GM19035 (cell line): ENCODE measurements at regions not wholly inside any gene's neighbourhood (a gene's known extent, or its start where the extent isn't known, plus 50 kb on each side); places are given as distances from the start of the nearest gene placed in this dataset.
"Not testable (repeated sequence)": the region's sequence is repeated elsewhere in the genome, so short reads cannot be mapped to it uniquely, and the experiment has no call there.

Source experiments
- ATAC-seq: cut with Tn5 transposase; IDR thresholded peaks from one replicate; pipeline ENCODE4 v1.9.1; 2021; ENCODE audit not compliant: unreplicated experiment

DNA sequence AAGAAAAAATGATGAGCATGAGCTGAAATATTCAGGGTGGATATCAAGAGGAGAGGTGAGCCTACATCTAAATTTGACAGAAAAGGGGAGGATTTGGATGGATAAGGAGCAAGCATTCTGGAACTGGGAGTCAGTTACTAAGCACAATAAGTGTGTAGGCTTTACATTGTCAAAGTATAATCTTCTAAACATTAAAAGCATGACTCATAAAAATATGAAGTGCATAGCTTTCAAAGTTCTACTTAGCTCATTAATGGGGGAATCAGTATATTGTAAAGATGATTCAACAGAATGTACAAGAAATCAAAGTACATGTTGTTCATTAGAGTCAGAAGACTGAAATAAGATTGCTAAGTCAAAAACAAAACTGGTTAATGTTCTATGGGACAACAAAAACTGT is 248.0 kb upstream of the GAS1 start:
- ATAC-seq = no peak

DNA sequence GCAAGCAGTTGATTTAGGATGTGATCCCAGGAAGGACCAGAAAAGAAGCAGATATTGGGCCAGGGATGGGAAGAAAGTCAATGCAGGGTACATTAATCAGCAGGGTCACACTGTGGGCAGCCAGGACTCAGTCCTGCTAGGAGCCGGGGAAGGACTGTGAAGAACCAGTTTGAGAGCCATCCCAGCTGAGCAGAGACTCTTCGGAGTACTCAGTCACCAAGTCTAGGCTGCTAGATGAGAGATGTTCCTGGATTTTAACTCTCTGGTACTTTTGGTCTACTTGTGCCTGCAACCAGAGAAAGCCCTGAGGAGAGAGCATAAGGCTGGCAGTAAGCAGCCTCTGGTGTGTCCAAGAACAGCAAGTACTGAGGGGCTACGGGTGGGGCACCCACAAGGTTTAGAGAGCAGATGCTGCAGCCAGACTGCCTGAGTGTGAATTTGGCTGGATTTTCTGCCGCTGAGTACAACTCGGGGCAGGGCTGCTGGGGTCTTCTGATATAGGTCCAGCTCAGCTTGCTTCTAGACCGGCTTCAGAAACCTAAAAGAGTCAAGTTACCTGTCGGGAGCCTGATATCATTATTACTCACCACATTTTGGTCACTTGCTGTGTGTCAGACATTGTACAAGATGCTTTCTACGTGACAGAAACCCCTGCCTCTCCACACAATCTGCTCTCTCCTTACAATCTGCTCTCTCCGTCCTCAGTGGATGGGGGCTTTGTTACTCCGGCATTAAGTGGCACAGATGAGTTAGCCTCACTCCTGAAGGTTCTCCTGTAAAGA is 250.2 kb upstream of the GAS1 start:
- ATAC-seq = no peak

DNA sequence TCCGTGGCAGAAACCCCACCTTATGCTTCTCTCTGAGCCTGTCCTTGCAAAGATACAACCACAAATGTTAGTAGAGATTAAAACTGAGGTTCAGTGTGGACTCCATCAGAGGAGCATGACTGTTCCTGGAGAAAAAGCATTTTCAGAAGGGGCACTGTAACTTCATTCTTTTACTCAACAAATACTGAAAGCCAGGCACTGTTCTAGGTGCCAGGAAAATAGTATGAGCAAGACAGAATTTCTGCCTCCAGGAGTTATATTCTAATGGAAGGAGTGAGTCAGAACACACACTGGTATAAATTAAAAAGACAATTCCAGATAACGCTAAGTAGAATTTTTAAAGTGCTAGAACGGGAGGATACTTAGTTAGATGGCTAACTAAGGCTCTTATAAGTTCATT is 251.4 kb upstream of the GAS1 start:
- no peak for ATAC-seq

DNA sequence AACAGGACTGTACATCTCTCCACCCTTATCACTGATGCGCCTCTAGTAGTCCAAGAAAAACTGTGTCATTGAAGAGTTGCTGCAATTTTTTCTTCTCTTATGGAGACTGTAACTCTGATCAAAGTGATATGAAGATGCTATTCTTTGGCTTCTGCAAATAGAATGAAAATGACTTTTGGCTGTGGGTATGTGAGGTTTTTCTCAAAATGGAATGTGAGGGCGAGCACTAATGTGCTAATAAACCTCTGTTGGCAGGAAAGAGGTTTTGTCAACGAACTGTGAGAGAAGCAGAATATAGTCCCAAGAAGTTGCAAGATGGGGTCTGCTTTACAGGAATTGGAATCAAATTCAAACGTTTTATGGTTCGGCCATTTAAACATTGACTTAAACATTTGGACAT is 252.0 kb upstream of the GAS1 start:
- no peak for ATAC-seq

DNA sequence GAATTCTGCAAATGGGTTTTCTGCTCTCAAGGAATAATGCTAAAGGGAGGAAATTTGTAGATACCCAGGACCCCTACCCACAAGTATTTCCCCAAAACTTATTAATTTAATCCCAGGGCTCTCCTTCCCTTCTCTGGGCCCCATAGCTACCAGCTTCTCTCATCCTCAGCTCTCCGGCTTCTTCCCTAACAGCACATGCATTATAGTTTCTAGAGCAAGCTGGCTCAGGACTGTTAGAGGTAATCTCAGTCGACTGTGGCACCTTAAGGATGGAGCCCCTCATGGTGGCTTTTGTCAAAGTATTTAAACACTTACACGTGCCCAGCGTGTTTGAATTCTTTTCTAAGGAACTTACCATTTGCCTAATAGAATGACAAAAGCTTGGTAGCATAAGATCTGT is 252.5 kb upstream of the GAS1 start:
- ATAC-seq = no peak

DNA sequence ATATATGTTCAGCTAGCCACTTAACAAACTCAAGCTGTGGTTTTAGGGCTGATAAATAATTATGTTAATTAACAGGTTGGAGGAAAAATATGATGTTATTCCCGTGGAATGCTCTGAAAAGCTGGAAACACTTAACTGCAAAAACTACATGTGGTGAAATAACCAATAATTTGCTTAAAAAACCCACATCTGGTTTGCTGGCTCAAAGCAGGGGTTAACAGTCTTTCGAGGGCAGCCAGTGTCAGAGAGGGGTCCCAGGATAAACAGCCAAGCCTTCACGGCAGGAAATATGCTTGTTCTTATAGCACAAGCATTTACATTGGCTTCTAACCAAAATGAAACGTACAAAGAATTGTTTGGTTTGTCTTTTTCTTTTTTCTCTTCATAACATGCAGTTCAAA is 254.0 kb upstream of the GAS1 start:
- no peak for ATAC-seq

DNA sequence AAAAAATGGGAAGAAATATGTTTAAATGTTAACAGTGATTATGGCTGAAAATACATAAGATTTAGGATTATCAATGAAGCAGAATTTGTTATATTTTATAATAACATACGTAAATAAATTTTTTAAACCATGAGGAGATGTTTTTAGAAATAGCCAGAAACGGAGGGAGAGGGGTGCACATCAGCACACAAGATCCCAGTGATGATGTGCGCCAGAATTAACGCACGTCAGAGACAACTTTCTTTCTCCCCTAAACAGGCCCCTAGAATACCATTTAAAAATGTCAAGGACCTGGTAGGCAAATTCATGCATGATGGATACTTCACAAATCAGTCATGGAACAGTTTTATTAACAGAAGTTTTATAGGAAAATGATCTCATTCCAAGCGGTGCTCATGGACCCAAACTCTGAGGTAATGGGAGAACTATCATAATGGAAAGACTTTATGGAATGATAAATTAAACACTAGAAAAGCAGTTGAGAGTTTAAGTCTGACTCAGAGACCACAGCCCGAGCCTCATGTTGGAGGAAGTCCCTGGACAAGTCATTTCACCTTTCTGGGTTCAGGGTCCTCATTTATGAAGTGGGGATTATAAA is 258.9 kb upstream of the GAS1 start:
- ATAC-seq = no peak

DNA sequence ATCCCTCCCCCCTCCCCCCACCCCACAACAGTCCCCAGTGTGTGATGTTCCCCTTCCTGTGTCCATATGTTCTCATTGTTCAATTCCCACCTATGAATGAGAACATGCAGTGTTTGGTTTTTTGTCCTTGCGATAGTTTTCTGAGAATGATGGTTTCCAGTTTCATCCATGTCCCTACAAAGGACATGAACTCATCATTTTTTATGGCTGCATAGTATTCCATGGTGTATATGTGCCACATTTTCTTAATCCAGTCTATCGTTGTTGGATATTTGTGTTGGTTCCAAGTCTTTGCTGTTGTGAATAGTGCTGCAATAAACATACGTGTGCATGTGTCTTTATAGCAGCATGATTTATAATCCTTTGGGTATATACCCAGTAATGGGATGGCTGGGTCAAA is 263.4 kb upstream of the GAS1 start:
- not testable (repeated sequence) for ATAC-seq

DNA sequence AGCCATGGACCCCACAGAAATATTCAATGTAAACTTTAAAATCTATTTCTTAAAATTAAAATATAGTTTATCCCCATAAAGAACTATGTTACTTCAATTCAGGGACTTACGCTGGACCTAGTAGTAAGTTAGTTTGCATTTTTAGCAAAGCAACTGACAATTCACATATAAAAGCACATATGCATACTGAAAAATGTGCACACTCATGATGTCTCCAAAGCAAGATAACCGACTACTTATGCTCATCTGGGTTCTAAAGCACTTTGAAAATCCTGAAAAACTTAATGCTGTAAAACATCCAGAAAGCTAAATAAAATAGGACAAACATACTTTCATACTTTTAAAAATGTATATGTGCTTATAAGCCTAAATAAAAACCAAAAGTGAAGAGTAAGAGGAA is 264.4 kb upstream of the GAS1 start:
- ATAC-seq = no peak

DNA sequence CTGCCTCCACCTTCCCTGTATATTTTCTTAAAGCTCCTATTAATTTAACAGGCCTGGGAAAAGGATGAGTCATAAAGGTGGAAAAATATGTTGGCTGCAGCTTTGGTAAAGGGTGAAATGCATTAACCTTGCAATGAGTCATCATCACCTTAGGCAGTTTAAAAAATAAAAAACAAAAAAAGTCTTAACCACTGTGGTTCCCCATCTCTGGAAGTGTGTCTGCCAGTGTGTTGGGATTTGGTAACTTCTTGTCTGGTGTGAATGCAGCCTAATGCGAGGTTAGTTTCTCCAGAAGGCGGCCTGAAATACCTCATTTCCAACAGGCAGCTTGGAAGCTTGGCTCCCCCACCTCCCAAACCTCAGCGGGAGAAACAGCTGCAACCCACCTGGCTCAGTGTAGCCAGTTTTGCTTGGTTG is 265.3 kb upstream of the GAS1 start:
- no peak for ATAC-seq

DNA sequence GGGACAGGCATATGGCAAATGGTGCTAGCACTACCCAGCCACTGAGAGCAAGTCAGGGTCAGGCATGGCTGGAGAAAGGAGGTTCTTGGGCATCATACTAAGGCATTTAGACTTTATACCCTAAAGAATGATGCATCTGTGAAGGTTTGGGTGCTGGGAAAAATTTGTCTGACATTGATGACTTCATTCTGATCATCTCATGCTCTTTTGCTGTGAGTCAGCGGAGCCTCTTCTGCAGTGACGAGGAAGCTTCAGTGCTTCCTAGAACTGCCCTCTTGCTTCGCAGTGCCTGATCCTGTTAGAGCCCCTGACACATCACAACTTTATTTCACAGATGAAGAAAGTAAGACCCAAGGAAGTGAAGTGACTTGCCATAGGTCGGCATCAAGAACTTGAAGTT is 266.6 kb upstream of the GAS1 start:
- ATAC-seq = no peak

DNA sequence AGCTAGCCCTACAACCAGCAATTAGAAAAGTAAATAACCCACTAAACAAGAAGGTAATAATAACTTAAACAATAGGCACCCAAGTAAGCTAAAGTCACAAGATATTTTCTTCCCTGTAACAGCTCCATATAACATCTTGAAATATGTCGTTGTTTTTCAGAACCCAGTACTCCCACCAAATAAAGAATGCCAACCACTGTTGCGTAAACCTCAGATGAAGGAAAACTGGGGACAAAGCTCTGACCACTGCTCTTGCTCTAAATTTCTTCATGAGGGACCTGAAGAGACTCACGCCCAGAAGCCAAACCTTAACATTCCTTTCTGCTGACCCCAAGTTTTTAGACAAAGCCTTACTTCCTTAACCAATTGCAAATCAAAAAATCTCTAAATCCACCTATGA is 267.7 kb upstream of the GAS1 start:
- no peak for ATAC-seq

DNA sequence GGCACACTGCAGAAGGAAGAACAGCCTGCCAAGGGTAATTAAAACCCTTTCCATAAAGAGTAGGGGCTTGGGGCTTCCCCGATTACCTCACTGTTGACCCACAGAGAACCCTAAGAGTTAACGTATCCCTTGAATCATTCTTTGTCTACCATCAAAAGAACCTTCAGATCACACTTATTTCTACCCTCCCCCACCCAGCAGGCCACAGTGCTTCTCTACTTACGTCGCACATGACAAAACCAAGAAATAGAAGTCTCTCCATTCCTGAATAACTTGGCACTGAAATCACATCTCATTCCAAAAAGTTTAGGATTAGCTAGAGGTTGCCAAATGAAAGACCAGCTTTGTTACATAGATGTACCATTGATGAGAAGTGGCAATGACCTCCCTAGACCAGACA is 268.7 kb upstream of the GAS1 start:
- ATAC-seq = no peak

DNA sequence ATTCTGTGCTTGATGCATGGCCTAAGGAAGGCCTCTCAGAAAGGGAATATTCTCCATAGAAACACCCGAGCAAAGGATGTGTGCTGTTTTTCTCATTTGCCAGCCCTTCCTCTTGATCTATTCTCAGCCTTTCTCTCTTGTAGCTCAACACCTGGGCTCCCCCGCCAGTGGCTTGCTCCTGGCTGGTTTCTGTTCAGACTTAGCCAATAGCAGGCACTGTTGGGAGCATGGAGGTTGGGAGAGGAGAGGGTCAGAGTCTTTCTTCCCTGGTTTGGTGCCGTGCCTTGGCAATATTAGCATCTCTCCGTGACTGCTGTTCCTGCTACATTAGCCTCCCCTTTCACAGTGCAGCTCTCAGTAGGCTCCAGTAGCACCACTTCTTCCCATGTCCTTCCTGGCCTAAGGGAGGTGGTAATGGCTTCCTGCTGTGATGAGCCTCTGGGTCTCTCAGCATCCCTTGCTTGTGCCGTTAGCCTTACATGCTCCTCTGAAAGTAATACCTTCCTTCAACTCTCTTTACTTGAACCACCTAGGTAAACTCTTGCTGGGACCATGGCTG is 269.7 kb upstream of the GAS1 start:
- no peak for ATAC-seq

DNA sequence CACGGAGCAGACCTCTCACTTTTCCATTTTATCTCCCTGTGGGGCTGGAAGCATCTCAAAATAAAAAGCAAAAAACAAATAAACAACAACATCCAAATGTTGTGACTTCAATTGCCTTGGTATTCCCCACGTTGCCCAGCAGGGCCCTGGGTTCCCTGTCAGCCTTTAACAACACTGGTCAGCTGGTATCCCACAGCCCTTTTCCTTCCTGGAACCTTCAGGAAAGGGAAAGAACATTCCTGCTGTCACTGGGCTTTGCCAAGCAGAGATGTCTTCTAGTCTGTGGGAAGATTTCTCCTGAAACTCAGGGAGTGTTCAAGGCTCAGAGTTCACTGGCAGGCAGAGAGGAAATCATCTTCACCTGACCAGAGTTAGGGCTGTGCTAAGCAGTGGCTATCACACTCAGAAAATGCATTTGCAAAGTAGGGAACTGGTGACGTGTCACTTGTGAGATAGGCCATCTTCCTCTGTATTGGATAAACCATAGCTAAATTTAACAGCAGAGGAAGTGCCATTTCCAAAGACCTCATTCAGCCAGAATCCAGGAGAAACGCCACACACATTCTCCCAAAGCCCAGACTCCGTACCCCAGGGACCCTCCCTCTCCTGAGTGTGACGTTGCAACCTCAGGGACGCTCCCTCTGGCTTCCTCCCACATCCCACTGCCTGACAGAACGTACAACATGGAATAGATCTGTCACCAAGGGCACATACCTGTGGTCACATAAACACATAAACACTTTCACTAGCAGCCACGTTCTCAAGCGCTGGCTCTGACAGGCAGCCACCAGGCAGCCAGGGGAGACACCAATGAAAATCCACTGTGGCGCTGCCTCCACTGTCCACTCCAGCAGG is 274.0 kb upstream of the DAPK1 start:
- ATAC-seq = no peak

DNA sequence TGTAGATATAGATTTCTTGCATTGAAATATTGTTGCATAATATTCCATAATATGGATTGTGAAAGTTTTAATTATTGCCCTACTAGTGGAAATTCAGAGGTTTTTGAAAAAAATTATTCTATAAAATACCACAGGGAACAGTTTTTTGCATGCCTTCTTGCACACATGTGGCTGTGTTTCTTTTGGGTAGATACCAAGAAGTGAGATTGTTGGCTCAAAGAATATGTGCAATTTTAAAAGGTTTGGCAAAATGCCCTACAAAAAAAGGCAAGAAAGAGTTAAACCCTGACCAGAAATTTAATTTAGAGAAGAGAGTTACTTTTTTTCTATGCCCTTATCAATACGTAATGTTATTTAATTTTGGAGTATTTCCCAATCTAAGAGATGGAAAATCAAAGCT is 270.8 kb upstream of the DAPK1 start:
- ATAC-seq = no peak

DNA sequence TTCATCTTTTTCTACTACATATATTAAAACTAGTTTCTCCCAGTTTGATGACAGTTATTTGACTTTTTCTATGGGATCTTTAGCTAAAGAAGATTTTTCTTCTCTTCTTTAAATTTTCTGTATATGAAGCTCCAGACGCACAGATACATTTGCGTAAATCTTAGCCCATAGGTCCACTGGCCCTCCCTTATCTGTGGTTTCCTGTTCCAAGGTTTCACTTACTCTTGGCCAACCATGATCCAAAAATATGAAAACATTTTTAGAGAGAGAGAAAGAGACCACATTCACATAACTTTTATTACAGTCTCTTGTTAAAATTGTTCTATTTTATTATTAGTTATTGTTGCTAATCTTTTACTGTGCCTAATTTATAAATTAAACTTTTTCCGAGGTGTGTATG is 270.2 kb upstream of the DAPK1 start:
- ATAC-seq = no peak

DNA sequence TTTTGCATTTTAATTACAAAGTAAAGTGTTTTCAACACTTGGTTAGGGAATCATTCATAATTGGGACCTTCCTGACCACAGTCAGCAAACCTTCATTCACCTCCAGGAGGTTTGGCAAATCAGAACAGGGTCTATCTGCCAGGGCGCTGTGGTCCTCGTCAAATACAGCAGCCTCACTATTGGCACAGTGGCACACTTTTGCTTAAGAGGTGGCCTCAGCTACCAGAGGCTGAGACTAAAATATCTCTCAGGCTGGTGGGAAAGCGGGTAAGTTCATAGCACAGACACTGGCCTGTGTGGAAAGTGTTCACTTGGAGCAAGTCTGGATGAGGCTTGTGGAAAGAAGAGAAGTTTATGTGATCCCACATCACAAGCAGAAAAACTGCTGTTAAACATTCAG is 268.6 kb upstream of the DAPK1 start:
- no peak for ATAC-seq

DNA sequence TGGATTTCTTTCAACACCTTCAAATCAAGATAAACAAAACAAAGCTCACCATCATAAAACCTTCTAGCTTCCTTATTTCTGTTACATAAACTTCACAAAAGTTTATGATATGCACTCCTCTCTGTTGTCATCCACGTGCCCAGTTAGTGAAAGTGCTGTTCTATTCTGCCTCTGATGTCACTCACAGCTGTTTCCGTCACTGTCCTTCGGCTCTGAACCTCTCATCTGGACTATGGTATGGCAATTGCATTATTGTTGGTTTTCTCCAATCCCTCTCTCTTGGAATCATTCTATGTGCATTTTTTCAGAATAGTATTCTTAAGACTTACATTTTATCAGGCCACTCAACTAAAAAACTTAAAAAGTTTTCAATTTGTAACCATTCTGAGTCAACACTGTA is 264.2 kb upstream of the DAPK1 start:
- no peak for ATAC-seq

DNA sequence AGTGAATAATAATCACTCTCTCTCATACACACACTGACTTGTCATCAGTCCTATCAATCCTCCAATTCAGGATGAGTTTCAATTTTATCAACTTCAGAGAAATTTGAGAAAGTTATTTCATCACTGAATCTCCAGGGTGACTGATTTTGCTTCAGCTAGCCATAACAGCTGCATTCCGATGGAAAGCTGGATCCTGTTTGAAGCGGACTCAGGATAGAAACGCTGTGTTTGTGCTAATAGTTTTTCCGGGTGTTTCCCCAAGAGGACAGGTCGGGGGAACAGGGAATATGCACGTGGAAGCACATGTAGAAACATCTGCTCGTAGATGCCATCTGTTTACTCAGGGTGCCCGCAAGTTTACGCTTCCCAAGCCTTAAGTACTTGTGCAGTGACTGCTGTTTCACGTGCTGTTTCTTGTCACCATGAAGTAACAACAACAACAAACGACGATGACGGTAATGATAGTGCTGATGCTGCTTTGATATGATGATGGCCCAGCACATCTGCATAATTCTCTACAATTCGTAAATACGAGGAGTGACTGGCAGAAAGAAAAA is 263.7 kb upstream of the DAPK1 start:
- ATAC-seq = no peak

DNA sequence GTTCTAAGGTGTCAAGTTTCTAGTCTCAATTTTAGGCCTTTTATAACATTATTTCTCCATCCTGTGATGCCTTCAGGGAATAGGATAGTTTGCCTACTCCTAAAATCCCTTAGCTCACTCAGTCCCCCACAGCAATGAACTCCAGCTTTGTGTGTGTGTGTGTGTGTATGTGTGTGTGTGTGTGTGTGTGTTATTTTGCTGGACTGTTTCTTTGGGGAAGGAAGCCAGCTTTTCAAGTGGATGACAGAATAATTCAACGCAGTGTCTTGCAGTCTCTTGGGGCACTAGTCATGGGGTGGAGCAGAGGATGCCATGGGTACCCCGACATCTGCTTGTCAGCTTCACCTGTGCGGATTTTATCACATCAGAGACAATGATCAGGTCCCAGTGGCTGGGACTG is 262.8 kb upstream of the DAPK1 start:
- ATAC-seq = no peak
